Dermis blood vessel endothelial cell (primary cell): ENCODE measurements at regions not wholly inside any gene's neighbourhood (a gene's known extent, or its start where the extent isn't known, plus 50 kb on each side); places are given as distances from the start of the nearest gene placed in this dataset.
A peak's percentile ranks its signal among the peaks of the same experiment; 100 is the strongest.

Experiments
- DNase-seq: peaks from one replicate; pipeline ENCODE4 v3.0.0; 2010

- no peak for DNase-seq
Observed at GRCh38 chr18:77597726-77598125, 348.1 kb downstream of the GALR1 start.

GRCh38 chr18:77600674-77601073 lies 351.0 kb downstream of the GALR1 start:
- no peak for DNase-seq

- no peak for DNase-seq
Observed at GRCh38 chr18:77601567-77601966, 351.9 kb downstream of the GALR1 start.

GRCh38 chr18:77607087-77607486 lies 357.4 kb downstream of the GALR1 start:
- DNase-seq: no peak

- no peak for DNase-seq
Observed at GRCh38 chr18:77608807-77609206, 359.2 kb downstream of the GALR1 start.

- DNase-seq: no peak
Observed at GRCh38 chr18:77617694-77618093, 368.0 kb downstream of the GALR1 start.

GRCh38 chr18:77619525-77619924 lies 369.9 kb downstream of the GALR1 start:
- no peak for DNase-seq

GRCh38 chr18:77622009-77622692 lies 372.5 kb downstream of the GALR1 start:
- DNase-seq: no peak

- no peak for DNase-seq
Observed at GRCh38 chr18:77632758-77633157, 383.1 kb downstream of the GALR1 start.

GRCh38 chr18:77634494-77634893 lies 384.8 kb downstream of the GALR1 start:
- DNase-seq: no peak

GRCh38 chr18:77635451-77635850 lies 385.8 kb downstream of the GALR1 start:
- no peak for DNase-seq

- DNase-seq: no peak
Observed at GRCh38 chr18:77635858-77636257, 386.2 kb downstream of the GALR1 start.

GRCh38 chr18:77645170-77645872 lies 395.7 kb downstream of the GALR1 start:
- DNase-seq: no peak

- DNase-seq: no peak
Observed at GRCh38 chr18:77647472-77647871, 397.8 kb downstream of the GALR1 start.

- no peak for DNase-seq
Observed at GRCh38 chr18:77648411-77648810, 398.8 kb downstream of the GALR1 start.

- DNase-seq: peak; percentile 37
Observed at GRCh38 chr18:77650799-77651385, 401.2 kb downstream of the GALR1 start.

- DNase-seq: no peak
Observed at GRCh38 chr18:77651441-77651840, 401.8 kb downstream of the GALR1 start.

- no peak for DNase-seq
Observed at GRCh38 chr18:77653792-77654191, 404.1 kb downstream of the GALR1 start.

GRCh38 chr18:77654302-77654701 lies 404.7 kb downstream of the GALR1 start:
- DNase-seq: no peak

- no peak for DNase-seq
Observed at GRCh38 chr18:77657651-77658298, 408.1 kb downstream of the GALR1 start.

GRCh38 chr18:77658299-77658662 lies 408.6 kb downstream of the GALR1 start:
- DNase-seq: no peak

GRCh38 chr18:77658751-77659448 lies 409.3 kb downstream of the GALR1 start:
- no peak for DNase-seq

- no peak for DNase-seq
Observed at GRCh38 chr18:77666613-77667012, 417.0 kb downstream of the GALR1 start.
